ENCODE measurements at regions not wholly inside any gene's neighbourhood (a gene's known extent, or its start where the extent isn't known, plus 50 kb on each side); places are given as distances from the start of the nearest gene placed in this dataset.

GRCh38 chr21:27219068-27219467, 252.2 kb upstream of the ADAMTS5 start:
- TF ChIP-seq EZH2 (IDR thresholded peaks at IDR 0.05; ENCODE audit: low read length) (no peak), CTCF (optimal IDR thresholded peaks at IDR 0.05 in 1 of 3, IDR thresholded peaks at IDR 0.05 in 1 of 3, conservative IDR thresholded peaks at IDR 0.05 in 1 of 3; ENCODE audit: extremely low read depth in 1 of 3, insufficient read depth in 2 of 3, low read length in 3 of 3) (no peak)
- Histone ChIP-seq H3K4me3 (ENCODE audit: control insufficient read depth in 2 of 3, extremely low read depth in 1 of 3, insufficient read depth in 2 of 3, low read depth in 1 of 3, low read length in 3 of 3) (no peak overlapping the region), H3K27ac (ENCODE audit: control insufficient read depth, insufficient read depth, low read length) (no peak overlapping the region), H2AFZ (ENCODE audit: control insufficient read depth, low read length) (no peak overlapping the region), H3K9ac (ENCODE audit: control insufficient read depth, extremely low read depth, insufficient read depth, low read length) (no peak overlapping the region), H3K4me2 (ENCODE audit: control insufficient read depth, extremely low read depth, insufficient read depth, low read depth, low read length) (no peak overlapping the region), H3K36me3 (ENCODE audit: control insufficient read depth in 2 of 2, extremely low read depth in 1 of 2, insufficient read depth in 2 of 2, low read length in 2 of 2) (no peaks in the 10 kb centered on the region), H3K27me3 (ENCODE audit: control insufficient read depth, extremely low read depth, insufficient read depth, low read length) (no peaks in the 10 kb centered on the region), H3K9me3 (ENCODE audit: control insufficient read depth, low read depth, low read length) (no peaks in the 10 kb centered on the region), H3K4me1 (ENCODE audit: control insufficient read depth, extremely low read depth, insufficient read depth, low read length) (no peaks in the 10 kb centered on the region), H3K9me1 (ENCODE audit: control insufficient read depth, extremely low read depth, insufficient read depth, low read length) (no peaks in the 10 kb centered on the region), H4K20me1 (ENCODE audit: control insufficient read depth, extremely low read depth, insufficient read depth, low read length) (no peaks in the 10 kb centered on the region), H3K79me2 (ENCODE audit: control insufficient read depth, insufficient read depth, low read length) (no peaks in the 10 kb centered on the region)
- no peak for FAIRE-seq
- no peak for DNase-seq (ENCODE audit: low read depth, low spot score)
- dilution Hi-C loops (cut with MboI; ENCODE audit: extremely low pct_ligation_motif_present, low sequenced_read_pairs), result no loop called here

- TF ChIP-seq EZH2 (IDR thresholded peaks at IDR 0.05; ENCODE audit: low read length) (no peak), CTCF (optimal IDR thresholded peaks at IDR 0.05 in 1 of 3, IDR thresholded peaks at IDR 0.05 in 1 of 3, conservative IDR thresholded peaks at IDR 0.05 in 1 of 3; ENCODE audit: extremely low read depth in 1 of 3, insufficient read depth in 2 of 3, low read length in 3 of 3) (peak in 1 of 3 experiments; percentile 34)
- FAIRE-seq, result no peak
Observed at GRCh38 chr21:27213303-27213702, 246.4 kb upstream of the ADAMTS5 start.

More at GRCh38 chr21:27213303-27213702, 246.4 kb upstream of the ADAMTS5 start:
- dilution Hi-C loops (cut with MboI; ENCODE audit: extremely low pct_ligation_motif_present, low sequenced_read_pairs), result no loop called here
- Histone ChIP-seq H3K4me1 (ENCODE audit: control insufficient read depth, extremely low read depth, insufficient read depth, low read length) (no peaks in the 10 kb centered on the region), H3K4me3 (ENCODE audit: control insufficient read depth in 2 of 3, extremely low read depth in 1 of 3, insufficient read depth in 2 of 3, low read depth in 1 of 3, low read length in 3 of 3) (no peak overlapping the region), H3K4me2 (ENCODE audit: control insufficient read depth, extremely low read depth, insufficient read depth, low read depth, low read length) (no peak overlapping the region), H2AFZ (ENCODE audit: control insufficient read depth, low read length) (no peak overlapping the region), H3K9me1 (ENCODE audit: control insufficient read depth, extremely low read depth, insufficient read depth, low read length) (no peaks in the 10 kb centered on the region), H4K20me1 (ENCODE audit: control insufficient read depth, extremely low read depth, insufficient read depth, low read length) (no peaks in the 10 kb centered on the region), H3K9ac (ENCODE audit: control insufficient read depth, extremely low read depth, insufficient read depth, low read length) (no peak overlapping the region), H3K36me3 (ENCODE audit: control insufficient read depth in 2 of 2, extremely low read depth in 1 of 2, insufficient read depth in 2 of 2, low read length in 2 of 2) (no peaks in the 10 kb centered on the region), H3K79me2 (ENCODE audit: control insufficient read depth, insufficient read depth, low read length) (no peaks in the 10 kb centered on the region), H3K9me3 (ENCODE audit: control insufficient read depth, low read depth, low read length) (no peaks in the 10 kb centered on the region), H3K27ac (ENCODE audit: control insufficient read depth, insufficient read depth, low read length) (no peak overlapping the region), H3K27me3 (ENCODE audit: control insufficient read depth, extremely low read depth, insufficient read depth, low read length) (no peaks in the 10 kb centered on the region)
- DNase-seq (ENCODE audit: low read depth, low spot score), result no peak
